ENCODE measurements at regions not wholly inside any gene's neighbourhood (a gene's known extent, or its start where the extent isn't known, plus 50 kb on each side); places are given as distances from the start of the nearest gene placed in this dataset.

- TF ChIP-seq CTCF (IDR thresholded peaks at IDR 0.05; ENCODE audit: low read depth, low read length, missing control alignments): no peak
- no peak for DNase-seq (ENCODE audit: extremely low read depth, low read depth)
- no peak overlapping the region for H3K4me3 ChIP-seq (replicated peaks; ENCODE audit: low read depth, low read length)
These were observed 67.7 kb upstream of the AJAP1 start for GRCh38 chr1:4586611-4587160.

- no peak for DNase-seq (ENCODE audit: extremely low read depth, low read depth)
- no peak overlapping the region for H3K4me3 ChIP-seq (replicated peaks; ENCODE audit: low read depth, low read length)
- no peak for TF ChIP-seq CTCF (IDR thresholded peaks at IDR 0.05; ENCODE audit: low read depth, low read length, missing control alignments)
These were observed 66.7 kb upstream of the AJAP1 start for GRCh38 chr1:4587721-4588120.

DNA sequence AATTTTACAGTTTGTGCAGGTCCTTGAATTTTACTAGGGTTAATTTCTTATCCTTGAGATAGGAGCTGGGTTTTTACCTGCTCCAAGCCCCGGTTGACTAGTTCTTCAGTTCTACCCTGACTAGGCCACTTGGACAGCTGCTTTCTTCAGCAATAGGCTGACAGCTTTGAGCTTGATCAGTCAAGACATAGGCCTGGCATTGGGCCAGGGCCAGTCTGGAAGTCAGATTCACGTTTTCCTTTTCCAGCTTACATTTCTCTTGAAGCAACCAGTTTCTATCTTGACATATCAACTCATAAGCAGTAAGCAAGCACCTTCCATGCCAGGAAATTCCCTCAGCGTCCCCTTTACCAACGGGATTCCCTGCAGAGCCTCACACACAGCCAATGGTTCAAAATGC lies 63.7 kb upstream of the AJAP1 start:
- H3K4me3 ChIP-seq (replicated peaks; ENCODE audit: low read depth, low read length): no peak overlapping the region
- TF ChIP-seq CTCF (IDR thresholded peaks at IDR 0.05; ENCODE audit: low read depth, low read length, missing control alignments): no peak
- DNase-seq (ENCODE audit: extremely low read depth, low read depth): no peak

GRCh38 chr1:4591926-4592325 lies 62.5 kb upstream of the AJAP1 start:
- no peak for TF ChIP-seq CTCF (IDR thresholded peaks at IDR 0.05; ENCODE audit: low read depth, low read length, missing control alignments)
- no peak overlapping the region for H3K4me3 ChIP-seq (replicated peaks; ENCODE audit: low read depth, low read length)
- DNase-seq (ENCODE audit: extremely low read depth, low read depth): no peak

- TF ChIP-seq CTCF (IDR thresholded peaks at IDR 0.05; ENCODE audit: low read depth, low read length, missing control alignments): no peak
- no peak overlapping the region for H3K4me3 ChIP-seq (replicated peaks; ENCODE audit: low read depth, low read length)
- no peak for DNase-seq (ENCODE audit: extremely low read depth, low read depth)
These were observed 61.3 kb upstream of the AJAP1 start for GRCh38 chr1:4593106-4593505.

DNA sequence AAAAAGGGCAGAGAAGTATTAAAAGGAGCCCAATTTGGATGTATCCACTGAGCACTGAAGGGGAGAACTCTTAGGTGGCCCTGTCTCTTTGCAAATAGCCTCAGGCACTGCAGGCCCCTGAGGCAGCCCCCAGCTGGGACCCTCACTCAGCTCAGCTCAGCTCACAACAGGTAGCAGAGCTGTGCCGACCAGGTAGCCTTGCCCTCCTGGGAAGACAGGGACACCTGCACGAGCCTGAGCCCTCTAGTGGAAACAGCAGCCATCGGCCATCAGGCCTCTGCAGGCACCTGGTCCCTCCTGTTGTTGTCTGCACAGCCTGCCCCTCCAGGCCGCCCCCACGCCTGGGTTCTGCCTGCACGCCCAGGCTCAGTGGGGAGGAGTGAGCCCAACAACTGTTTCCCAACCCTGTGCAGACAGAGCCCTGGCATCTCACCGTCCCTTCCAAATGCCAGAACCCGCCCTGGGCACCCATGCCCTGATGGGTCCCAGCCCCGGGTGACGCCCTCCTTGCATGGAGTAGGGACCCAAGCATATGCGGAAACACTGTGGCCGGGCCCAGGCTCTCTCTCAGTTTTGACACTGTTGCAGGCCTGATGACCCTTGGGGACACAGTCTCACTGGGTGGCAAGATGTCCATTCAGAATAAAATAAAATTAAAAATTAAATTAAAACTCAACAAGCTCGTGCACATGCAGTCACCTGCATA lies 60.0 kb upstream of the AJAP1 start:
- no peak for DNase-seq (ENCODE audit: extremely low read depth, low read depth)
- H3K4me3 ChIP-seq (replicated peaks; ENCODE audit: low read depth, low read length): no peak overlapping the region
- no peak for TF ChIP-seq CTCF (IDR thresholded peaks at IDR 0.05; ENCODE audit: low read depth, low read length, missing control alignments)

Measured in HFF-Myc (cell line).